NCI-H446 (cell line): ENCODE measurements at regions not wholly inside any gene's neighbourhood (a gene's known extent, or its start where the extent isn't known, plus 50 kb on each side); places are given as distances from the start of the nearest gene placed in this dataset.
"Not testable (repeated sequence)": the region's sequence is repeated elsewhere in the genome, so short reads cannot be mapped to it uniquely, and the experiment has no call there.

Experiments
- DNase-seq, 2 experiments: peaks; one replicate each; lab custom pipeline; 2025; lab: John Stamatoyannopoulos, UW

- DNase-seq = no peak
Observed at GRCh38 chr5:130496215-130496614, 592.0 kb downstream of the CHSY3 start.

GRCh38 chr5:130488252-130488651 lies 584.0 kb downstream of the CHSY3 start:
- no peak for DNase-seq

- DNase-seq = no peak
Observed at GRCh38 chr5:130479045-130479804, 575.0 kb downstream of the CHSY3 start.

GRCh38 chr5:130476325-130476724 lies 572.1 kb downstream of the CHSY3 start:
- no peak for DNase-seq

GRCh38 chr5:130462516-130462915 lies 558.3 kb downstream of the CHSY3 start:
- DNase-seq = no peak

- no peak for DNase-seq
Observed at GRCh38 chr5:130455175-130455574, 550.9 kb downstream of the CHSY3 start.

- no peak for DNase-seq
Observed at GRCh38 chr5:130452744-130453143, 548.5 kb downstream of the CHSY3 start.

GRCh38 chr5:130436430-130436829 lies 532.2 kb downstream of the CHSY3 start:
- DNase-seq = no peak

- no peak for DNase-seq
Observed at GRCh38 chr5:130427222-130427955, 523.1 kb downstream of the CHSY3 start.

- DNase-seq = no peak
Observed at GRCh38 chr5:130425424-130425823, 521.2 kb downstream of the CHSY3 start.

- no peak for DNase-seq
Observed at GRCh38 chr5:130424341-130424740, 520.1 kb downstream of the CHSY3 start.

GRCh38 chr5:130402906-130403305 lies 498.6 kb downstream of the CHSY3 start:
- DNase-seq = no peak

- no peak for DNase-seq
Observed at GRCh38 chr5:130400091-130400490, 495.8 kb downstream of the CHSY3 start.

GRCh38 chr5:130398825-130399224 lies 494.6 kb downstream of the CHSY3 start:
- no peak for DNase-seq

GRCh38 chr5:130397727-130398126 lies 493.5 kb downstream of the CHSY3 start:
- not testable (repeated sequence) for DNase-seq

- DNase-seq = no peak
Observed at GRCh38 chr5:130397132-130397531, 492.9 kb downstream of the CHSY3 start.

GRCh38 chr5:130391727-130392264 lies 487.5 kb downstream of the CHSY3 start:
- DNase-seq = not testable (repeated sequence)

- DNase-seq = no peak
Observed at GRCh38 chr5:130386155-130386554, 481.9 kb downstream of the CHSY3 start.

GRCh38 chr5:130385656-130386055 lies 481.4 kb downstream of the CHSY3 start:
- DNase-seq = no peak

GRCh38 chr5:130365956-130366355 lies 461.7 kb downstream of the CHSY3 start:
- no peak for DNase-seq

GRCh38 chr5:130350131-130350530 lies 445.9 kb downstream of the CHSY3 start:
- DNase-seq = no peak

GRCh38 chr5:130337179-130337888 lies 433.1 kb downstream of the CHSY3 start:
- DNase-seq = no peak

GRCh38 chr5:130335117-130335516 lies 430.9 kb downstream of the CHSY3 start:
- DNase-seq = no peak
